C4-2B (cell line): ENCODE measurements at regions not wholly inside any gene's neighbourhood (a gene's known extent, or its start where the extent isn't known, plus 50 kb on each side); places are given as distances from the start of the nearest gene placed in this dataset.

ENCODE experiments used
- ZFX ChIP-seq: fragments of 450-650 bp; IDR thresholded peaks from 2 replicates; pipeline ENCODE4 v1.6.1; 2017
- TF ChIP-seq, protein P1 (sequence below): fragments of 450-650 bp; conservative IDR thresholded peaks from 2 replicates; pipeline ENCODE4 v1.5.1; 2017; ENCODE audit warnings: mild to moderate bottlenecking

GRCh38 chr17:62871291-62871690 is 63.2 kb upstream of the MARCHF10 start:
- TF ChIP-seq, protein P1, sequence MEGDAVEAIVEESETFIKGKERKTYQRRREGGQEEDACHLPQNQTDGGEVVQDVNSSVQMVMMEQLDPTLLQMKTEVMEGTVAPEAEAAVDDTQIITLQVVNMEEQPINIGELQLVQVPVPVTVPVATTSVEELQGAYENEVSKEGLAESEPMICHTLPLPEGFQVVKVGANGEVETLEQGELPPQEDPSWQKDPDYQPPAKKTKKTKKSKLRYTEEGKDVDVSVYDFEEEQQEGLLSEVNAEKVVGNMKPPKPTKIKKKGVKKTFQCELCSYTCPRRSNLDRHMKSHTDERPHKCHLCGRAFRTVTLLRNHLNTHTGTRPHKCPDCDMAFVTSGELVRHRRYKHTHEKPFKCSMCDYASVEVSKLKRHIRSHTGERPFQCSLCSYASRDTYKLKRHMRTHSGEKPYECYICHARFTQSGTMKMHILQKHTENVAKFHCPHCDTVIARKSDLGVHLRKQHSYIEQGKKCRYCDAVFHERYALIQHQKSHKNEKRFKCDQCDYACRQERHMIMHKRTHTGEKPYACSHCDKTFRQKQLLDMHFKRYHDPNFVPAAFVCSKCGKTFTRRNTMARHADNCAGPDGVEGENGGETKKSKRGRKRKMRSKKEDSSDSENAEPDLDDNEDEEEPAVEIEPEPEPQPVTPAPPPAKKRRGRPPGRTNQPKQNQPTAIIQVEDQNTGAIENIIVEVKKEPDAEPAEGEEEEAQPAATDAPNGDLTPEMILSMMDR, result no peak
- TF ChIP-seq ZFX, result no peak
